ENCODE measurements at regions not wholly inside any gene's neighbourhood (a gene's known extent, or its start where the extent isn't known, plus 50 kb on each side); places are given as distances from the start of the nearest gene placed in this dataset.

GRCh38 chr5:17817990-17818389 is 183.7 kb downstream of the TAF11L14 start:
- Histone ChIP-seq H3K9me3 (ENCODE audit: control insufficient read depth, insufficient read depth, low read depth, low read length) (no peaks in the 10 kb centered on the region), H3K79me2 (ENCODE audit: control insufficient read depth, insufficient read depth, low read length) (no peaks in the 10 kb centered on the region), H3K27me3 (ENCODE audit: control insufficient read depth, insufficient read depth, low read length) (no peaks in the 10 kb centered on the region), H3K4me3 (replicated peaks in 1 of 4; ENCODE audit: control extremely low read depth in 1 of 4, insufficient read depth in 1 of 4, low read depth in 3 of 4, low read length in 4 of 4) (no peak overlapping the region), H3K27ac (ENCODE audit: insufficient read depth, low read length) (no peak overlapping the region), H3K4me2 (ENCODE audit: extremely low read depth, insufficient read depth, low read length) (no peak overlapping the region), H3K9ac (ENCODE audit: insufficient read depth, low read length) (no peak overlapping the region), H3K36me3 (ENCODE audit: control insufficient read depth, insufficient read depth, low read length) (no peaks in the 10 kb centered on the region), H4K20me1 (ENCODE audit: control insufficient read depth, extremely low read depth, insufficient read depth, low read length) (no peaks in the 10 kb centered on the region), H3K4me1 (ENCODE audit: control insufficient read depth, extremely low read depth, insufficient read depth, low read length) (no peaks in the 10 kb centered on the region), H2AFZ (ENCODE audit: low read length) (no peak overlapping the region)
- peak; percentile 11 to 16 for DNase-seq (ENCODE audit: low read depth in 2 of 2)
- no peak for TF ChIP-seq EZH2 (IDR thresholded peaks at IDR 0.05; ENCODE audit: low read length, missing control alignments)
- no peak for TF ChIP-seq CTCF (conservative IDR thresholded peaks at IDR 0.05 in 1 of 2, IDR thresholded peaks at IDR 0.05 in 1 of 2; ENCODE audit: low read depth in 1 of 2, low read length in 2 of 2)

- TF ChIP-seq CTCF (conservative IDR thresholded peaks at IDR 0.05 in 1 of 2, IDR thresholded peaks at IDR 0.05 in 1 of 2; ENCODE audit: low read depth in 1 of 2, low read length in 2 of 2), result no peak
- no peak for TF ChIP-seq EZH2 (IDR thresholded peaks at IDR 0.05; ENCODE audit: low read length, missing control alignments)
Measured at GRCh38 chr5:17819783-17820182, 185.5 kb downstream of the TAF11L14 start.

GRCh38 chr5:17828681-17829080 is 194.4 kb downstream of the TAF11L14 start:
- no peak overlapping the region for H3K4me2 ChIP-seq (ENCODE audit: extremely low read depth, insufficient read depth, low read length)

More at GRCh38 chr5:17819783-17820182, 185.5 kb downstream of the TAF11L14 start:
- no peak overlapping the region for H3K4me3 ChIP-seq (replicated peaks in 1 of 4; ENCODE audit: control extremely low read depth in 1 of 4, insufficient read depth in 1 of 4, low read depth in 3 of 4, low read length in 4 of 4)
- peak; percentile 41 to 44 for DNase-seq (ENCODE audit: low read depth in 2 of 2)
- H3K36me3 ChIP-seq (ENCODE audit: control insufficient read depth, insufficient read depth, low read length), result no peaks in the 10 kb centered on the region
- no peaks in the 10 kb centered on the region for H3K4me1 ChIP-seq (ENCODE audit: control insufficient read depth, extremely low read depth, insufficient read depth, low read length)
- H3K79me2 ChIP-seq (ENCODE audit: control insufficient read depth, insufficient read depth, low read length), result no peaks in the 10 kb centered on the region
- no peak overlapping the region for H3K9ac ChIP-seq (ENCODE audit: insufficient read depth, low read length)
- H3K9me3 ChIP-seq (ENCODE audit: control insufficient read depth, insufficient read depth, low read depth, low read length), result no peaks in the 10 kb centered on the region
- no peaks in the 10 kb centered on the region for H3K27me3 ChIP-seq (ENCODE audit: control insufficient read depth, insufficient read depth, low read length)
- H2AFZ ChIP-seq (ENCODE audit: low read length), result no peak overlapping the region
- H4K20me1 ChIP-seq (ENCODE audit: control insufficient read depth, extremely low read depth, insufficient read depth, low read length), result no peaks in the 10 kb centered on the region
- no peak overlapping the region for H3K27ac ChIP-seq (ENCODE audit: insufficient read depth, low read length)
- no peak overlapping the region for H3K4me2 ChIP-seq (ENCODE audit: extremely low read depth, insufficient read depth, low read length)

More at GRCh38 chr5:17828681-17829080, 194.4 kb downstream of the TAF11L14 start:
- no peaks in the 10 kb centered on the region for H3K79me2 ChIP-seq (ENCODE audit: control insufficient read depth, insufficient read depth, low read length)
- DNase-seq (ENCODE audit: low read depth in 2 of 2), result no peak
- no peaks in the 10 kb centered on the region for H3K9me3 ChIP-seq (ENCODE audit: control insufficient read depth, insufficient read depth, low read depth, low read length)
- H3K36me3 ChIP-seq (ENCODE audit: control insufficient read depth, insufficient read depth, low read length), result no peaks in the 10 kb centered on the region
- H3K27me3 ChIP-seq (ENCODE audit: control insufficient read depth, insufficient read depth, low read length), result no peaks in the 10 kb centered on the region
- TF ChIP-seq CTCF (conservative IDR thresholded peaks at IDR 0.05 in 1 of 2, IDR thresholded peaks at IDR 0.05 in 1 of 2; ENCODE audit: low read depth in 1 of 2, low read length in 2 of 2) (no peak), EZH2 (IDR thresholded peaks at IDR 0.05; ENCODE audit: low read length, missing control alignments) (no peak)
- H3K27ac ChIP-seq (ENCODE audit: insufficient read depth, low read length), result no peak overlapping the region
- no peak overlapping the region for H2AFZ ChIP-seq (ENCODE audit: low read length)
- no peak overlapping the region for H3K9ac ChIP-seq (ENCODE audit: insufficient read depth, low read length)
- H3K4me1 ChIP-seq (ENCODE audit: control insufficient read depth, extremely low read depth, insufficient read depth, low read length), result no peaks in the 10 kb centered on the region
- H3K4me3 ChIP-seq (replicated peaks in 1 of 4; ENCODE audit: control extremely low read depth in 1 of 4, insufficient read depth in 1 of 4, low read depth in 3 of 4, low read length in 4 of 4), result no peak overlapping the region
- H4K20me1 ChIP-seq (ENCODE audit: control insufficient read depth, extremely low read depth, insufficient read depth, low read length), result no peaks in the 10 kb centered on the region
